ENCODE measurements at regions not wholly inside any gene's neighbourhood (a gene's known extent, or its start where the extent isn't known, plus 50 kb on each side); places are given as distances from the start of the nearest gene placed in this dataset.

DNA sequence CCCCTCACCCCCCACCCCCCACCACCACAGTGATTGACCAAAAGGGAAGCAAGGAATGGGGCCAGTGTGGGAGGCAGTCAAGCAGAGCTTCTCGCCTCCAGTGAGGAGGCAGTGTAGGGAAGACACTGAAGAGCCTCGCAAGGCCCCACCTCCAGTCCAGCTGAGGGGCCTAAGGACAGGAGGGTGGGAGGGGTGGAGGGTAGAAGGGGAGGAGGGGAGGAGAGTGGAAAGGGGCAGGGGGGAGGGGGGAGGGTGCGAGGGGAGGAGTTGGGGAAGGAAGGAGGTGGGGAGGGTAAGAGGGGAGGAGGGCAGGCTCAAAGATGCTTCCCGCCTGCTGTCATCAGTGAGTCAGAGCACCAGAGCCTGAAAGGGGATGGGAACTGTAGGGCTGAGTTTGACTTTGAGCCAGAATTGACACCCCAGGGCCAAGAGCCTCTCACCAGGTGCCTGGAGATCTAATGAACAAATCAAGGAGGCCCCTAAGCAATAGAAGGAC lies 786.2 kb downstream of the UQCRFS1 start:
- TF ChIP-seq JUN (CRISPR knock-in tag; IDR thresholded peaks at IDR 0.05), result no peak
- TF ChIP-seq, protein P1, sequence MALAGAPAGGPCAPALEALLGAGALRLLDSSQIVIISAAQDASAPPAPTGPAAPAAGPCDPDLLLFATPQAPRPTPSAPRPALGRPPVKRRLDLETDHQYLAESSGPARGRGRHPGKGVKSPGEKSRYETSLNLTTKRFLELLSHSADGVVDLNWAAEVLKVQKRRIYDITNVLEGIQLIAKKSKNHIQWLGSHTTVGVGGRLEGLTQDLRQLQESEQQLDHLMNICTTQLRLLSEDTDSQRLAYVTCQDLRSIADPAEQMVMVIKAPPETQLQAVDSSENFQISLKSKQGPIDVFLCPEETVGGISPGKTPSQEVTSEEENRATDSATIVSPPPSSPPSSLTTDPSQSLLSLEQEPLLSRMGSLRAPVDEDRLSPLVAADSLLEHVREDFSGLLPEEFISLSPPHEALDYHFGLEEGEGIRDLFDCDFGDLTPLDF (CRISPR knock-in tag; IDR thresholded peaks at IDR 0.05), result no peak
- no peak for TF ChIP-seq ZBTB21 (CRISPR knock-in tag; IDR thresholded peaks at IDR 0.05; ENCODE audit: borderline replicate concordance)
- TF ChIP-seq CREM (CRISPR knock-in tag; IDR thresholded peaks at IDR 0.05), result no peak
- TF ChIP-seq, protein P2, sequence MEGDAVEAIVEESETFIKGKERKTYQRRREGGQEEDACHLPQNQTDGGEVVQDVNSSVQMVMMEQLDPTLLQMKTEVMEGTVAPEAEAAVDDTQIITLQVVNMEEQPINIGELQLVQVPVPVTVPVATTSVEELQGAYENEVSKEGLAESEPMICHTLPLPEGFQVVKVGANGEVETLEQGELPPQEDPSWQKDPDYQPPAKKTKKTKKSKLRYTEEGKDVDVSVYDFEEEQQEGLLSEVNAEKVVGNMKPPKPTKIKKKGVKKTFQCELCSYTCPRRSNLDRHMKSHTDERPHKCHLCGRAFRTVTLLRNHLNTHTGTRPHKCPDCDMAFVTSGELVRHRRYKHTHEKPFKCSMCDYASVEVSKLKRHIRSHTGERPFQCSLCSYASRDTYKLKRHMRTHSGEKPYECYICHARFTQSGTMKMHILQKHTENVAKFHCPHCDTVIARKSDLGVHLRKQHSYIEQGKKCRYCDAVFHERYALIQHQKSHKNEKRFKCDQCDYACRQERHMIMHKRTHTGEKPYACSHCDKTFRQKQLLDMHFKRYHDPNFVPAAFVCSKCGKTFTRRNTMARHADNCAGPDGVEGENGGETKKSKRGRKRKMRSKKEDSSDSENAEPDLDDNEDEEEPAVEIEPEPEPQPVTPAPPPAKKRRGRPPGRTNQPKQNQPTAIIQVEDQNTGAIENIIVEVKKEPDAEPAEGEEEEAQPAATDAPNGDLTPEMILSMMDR (IDR thresholded peaks at IDR 0.05), result no peak
- TF ChIP-seq, protein P3, sequence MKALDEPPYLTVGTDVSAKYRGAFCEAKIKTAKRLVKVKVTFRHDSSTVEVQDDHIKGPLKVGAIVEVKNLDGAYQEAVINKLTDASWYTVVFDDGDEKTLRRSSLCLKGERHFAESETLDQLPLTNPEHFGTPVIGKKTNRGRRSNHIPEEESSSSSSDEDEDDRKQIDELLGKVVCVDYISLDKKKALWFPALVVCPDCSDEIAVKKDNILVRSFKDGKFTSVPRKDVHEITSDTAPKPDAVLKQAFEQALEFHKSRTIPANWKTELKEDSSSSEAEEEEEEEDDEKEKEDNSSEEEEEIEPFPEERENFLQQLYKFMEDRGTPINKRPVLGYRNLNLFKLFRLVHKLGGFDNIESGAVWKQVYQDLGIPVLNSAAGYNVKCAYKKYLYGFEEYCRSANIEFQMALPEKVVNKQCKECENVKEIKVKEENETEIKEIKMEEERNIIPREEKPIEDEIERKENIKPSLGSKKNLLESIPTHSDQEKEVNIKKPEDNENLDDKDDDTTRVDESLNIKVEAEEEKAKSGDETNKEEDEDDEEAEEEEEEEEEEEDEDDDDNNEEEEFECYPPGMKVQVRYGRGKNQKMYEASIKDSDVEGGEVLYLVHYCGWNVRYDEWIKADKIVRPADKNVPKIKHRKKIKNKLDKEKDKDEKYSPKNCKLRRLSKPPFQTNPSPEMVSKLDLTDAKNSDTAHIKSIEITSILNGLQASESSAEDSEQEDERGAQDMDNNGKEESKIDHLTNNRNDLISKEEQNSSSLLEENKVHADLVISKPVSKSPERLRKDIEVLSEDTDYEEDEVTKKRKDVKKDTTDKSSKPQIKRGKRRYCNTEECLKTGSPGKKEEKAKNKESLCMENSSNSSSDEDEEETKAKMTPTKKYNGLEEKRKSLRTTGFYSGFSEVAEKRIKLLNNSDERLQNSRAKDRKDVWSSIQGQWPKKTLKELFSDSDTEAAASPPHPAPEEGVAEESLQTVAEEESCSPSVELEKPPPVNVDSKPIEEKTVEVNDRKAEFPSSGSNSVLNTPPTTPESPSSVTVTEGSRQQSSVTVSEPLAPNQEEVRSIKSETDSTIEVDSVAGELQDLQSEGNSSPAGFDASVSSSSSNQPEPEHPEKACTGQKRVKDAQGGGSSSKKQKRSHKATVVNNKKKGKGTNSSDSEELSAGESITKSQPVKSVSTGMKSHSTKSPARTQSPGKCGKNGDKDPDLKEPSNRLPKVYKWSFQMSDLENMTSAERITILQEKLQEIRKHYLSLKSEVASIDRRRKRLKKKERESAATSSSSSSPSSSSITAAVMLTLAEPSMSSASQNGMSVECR (CRISPR knock-in tag; IDR thresholded peaks at IDR 0.05; ENCODE audit: borderline replicate concordance), result no peak
- TF ChIP-seq USF2 (CRISPR knock-in tag; IDR thresholded peaks at IDR 0.05), result no peak

All from WTC11 (cell line).